HG02610 (cell line): ENCODE measurements at regions not wholly inside any gene's neighbourhood (a gene's known extent, or its start where the extent isn't known, plus 50 kb on each side); places are given as distances from the start of the nearest gene placed in this dataset.
A peak's percentile ranks its signal among the peaks of the same experiment; 100 is the strongest.

Source experiments
- ATAC-seq: cut with Tn5 transposase; IDR thresholded peaks from one replicate; pipeline ENCODE4 v1.9.1; 2021; ENCODE audit warnings: mild to moderate bottlenecking, moderate library complexity; ENCODE audit not compliant: unreplicated experiment

GRCh38 chr11:17157761-17158160, 50.0 kb downstream of the PIK3C2A start:
- no peak for ATAC-seq

GRCh38 chr11:17156283-17156682, 51.5 kb downstream of the PIK3C2A start:
- ATAC-seq: no peak

DNA sequence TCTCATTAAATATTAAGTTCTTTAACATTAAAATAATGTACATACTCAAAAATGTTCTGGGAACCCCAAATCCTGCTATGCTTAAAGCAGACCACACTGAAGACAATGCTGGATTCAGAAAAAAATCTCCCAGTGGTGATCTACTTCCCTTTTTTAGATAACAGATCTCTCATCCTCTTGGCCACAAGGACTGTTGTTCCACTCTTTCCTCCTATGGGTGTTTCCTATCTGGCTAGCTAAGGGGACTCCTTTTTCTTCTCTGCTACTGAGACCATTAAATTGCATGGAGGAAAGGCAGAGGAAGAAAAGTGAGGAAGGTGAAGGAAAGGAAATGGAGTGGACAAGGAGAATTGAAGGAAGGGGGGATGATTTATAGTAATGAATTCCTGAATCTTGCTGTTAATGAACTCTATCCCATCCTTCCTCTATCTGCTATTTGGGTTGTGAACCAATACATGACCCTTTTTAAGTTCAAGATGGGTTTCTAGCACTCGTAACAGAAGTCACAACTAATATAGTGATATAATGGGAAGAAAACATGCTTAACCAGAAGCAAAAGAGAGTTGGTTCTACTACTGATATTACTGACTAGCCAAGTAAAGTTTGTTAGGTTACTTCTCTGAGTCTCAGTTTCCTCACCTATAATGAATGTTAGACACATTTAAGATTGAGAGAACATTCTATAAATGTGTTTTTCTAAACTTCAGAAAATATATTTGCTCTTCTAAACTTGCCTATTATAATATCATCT, 53.2 kb downstream of the PIK3C2A start:
- ATAC-seq: peak; percentile 69

DNA sequence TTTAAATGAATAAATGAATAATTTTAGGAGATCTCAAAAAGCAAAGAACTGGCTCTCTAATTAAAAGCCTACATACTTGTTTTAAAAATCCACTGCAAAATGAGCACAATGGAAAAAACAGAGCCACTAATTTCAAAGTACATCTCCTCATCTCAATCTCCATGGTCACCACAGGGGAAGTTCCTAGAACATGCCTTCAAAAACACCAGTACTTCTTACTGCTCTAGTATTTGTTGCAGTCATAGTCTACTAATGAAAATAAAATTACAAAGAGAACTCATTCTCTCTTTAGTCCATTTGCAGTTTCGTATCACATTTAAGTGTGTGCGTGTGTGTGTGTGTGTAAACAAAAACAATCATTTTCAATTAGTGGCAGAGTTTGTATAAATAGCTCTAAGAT, 54.0 kb downstream of the PIK3C2A start:
- peak; percentile 57 for ATAC-seq

DNA sequence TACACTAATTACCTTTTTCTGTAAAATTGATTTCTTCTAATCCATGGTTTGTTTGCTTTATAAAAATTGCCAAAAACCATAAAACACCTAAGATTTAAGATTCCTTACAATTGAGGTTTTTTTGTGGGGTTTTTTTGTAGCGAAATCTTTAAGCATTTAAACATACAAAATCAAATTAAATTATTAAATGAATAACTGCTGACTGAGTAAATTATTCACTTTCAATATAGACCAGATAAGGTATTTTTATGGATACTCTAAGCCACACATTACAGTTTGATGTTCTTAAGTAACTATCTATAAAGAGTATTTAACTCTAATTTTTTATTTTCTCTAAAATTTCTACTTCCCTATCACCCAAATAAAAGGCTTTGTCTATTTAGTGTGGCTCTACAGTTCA, 55.5 kb downstream of the PIK3C2A start:
- ATAC-seq: no peak

DNA sequence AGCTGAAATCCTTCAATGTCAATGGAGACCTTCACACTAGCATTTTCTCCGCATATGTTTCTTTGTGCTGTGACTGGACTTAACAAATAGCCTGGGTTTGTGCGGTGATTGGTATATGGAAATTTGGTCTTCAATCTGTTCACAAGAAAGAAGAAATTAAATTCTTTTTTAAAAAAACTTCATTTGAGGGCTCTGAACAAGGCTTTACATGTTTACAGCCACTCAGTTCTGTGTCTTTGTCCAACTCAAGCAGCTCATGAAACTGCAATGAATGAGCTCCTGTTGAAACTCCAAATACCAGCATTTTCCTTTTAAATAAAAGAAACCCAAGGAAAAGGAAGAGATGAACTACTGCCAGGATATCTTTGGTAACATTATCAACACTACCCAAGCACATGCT, 57.3 kb downstream of the PIK3C2A start:
- no peak for ATAC-seq

GRCh38 chr11:17148536-17148935, 59.2 kb downstream of the PIK3C2A start:
- ATAC-seq: no peak

GRCh38 chr11:17145972-17146371, 61.8 kb downstream of the PIK3C2A start:
- no peak for ATAC-seq

DNA sequence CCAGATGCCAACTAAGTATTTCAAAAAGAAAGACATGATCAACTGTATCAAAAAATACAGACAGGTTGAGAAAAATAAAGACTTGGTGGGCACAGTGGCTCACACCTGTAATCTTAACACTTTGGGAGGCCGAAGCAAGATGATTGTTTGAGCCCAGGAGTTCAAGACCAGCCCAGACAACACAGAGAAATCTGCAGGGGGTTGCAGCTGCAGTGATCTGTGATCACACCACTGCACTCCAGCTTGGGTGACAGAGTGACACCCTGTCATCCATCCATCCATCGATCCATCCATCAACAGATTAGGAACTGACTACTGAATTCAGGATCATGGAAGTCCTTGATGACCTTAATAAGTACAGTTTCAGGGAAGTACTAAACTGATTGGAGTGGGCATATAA, 65.0 kb upstream of the RPS13 start:
- ATAC-seq: no peak

GRCh38 chr11:17141156-17141555, 63.7 kb upstream of the RPS13 start:
- no peak for ATAC-seq

- no peak for ATAC-seq
Measured at GRCh38 chr11:17138562-17138961, 61.1 kb upstream of the RPS13 start.

- ATAC-seq: no peak
Measured at GRCh38 chr11:17135916-17136683, 58.6 kb upstream of the RPS13 start.

GRCh38 chr11:17132654-17133053, 55.2 kb upstream of the RPS13 start:
- no peak for ATAC-seq

DNA sequence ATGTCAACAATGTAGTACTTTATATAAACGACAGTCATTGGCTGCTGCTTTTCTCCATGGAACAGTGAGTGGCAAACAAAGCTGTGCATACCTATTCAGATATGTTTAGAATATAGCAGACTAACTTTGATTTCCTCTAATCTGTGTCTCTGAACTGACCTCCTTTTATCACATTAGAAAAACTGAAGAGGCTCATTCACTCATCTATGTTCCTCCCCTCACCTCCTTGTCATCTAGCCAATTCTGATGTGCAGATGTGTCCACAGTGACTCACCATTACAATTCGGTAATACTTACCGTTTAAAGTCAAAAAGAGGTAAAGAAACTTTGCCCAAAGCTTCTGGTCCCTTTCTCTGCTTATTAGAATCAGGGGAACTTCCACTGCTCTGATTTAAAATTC, 51.5 kb upstream of the RPS13 start:
- ATAC-seq: no peak
